B cell (primary cell): ENCODE measurements at regions not wholly inside any gene's neighbourhood (a gene's known extent, or its start where the extent isn't known, plus 50 kb on each side); places are given as distances from the start of the nearest gene placed in this dataset.
"Not testable (repeated sequence)": the region's sequence is repeated elsewhere in the genome, so short reads cannot be mapped to it uniquely, and the experiment has no call there.

ENCODE experiments used
- CTCF ChIP-seq: fragments of 200-600 bp; IDR thresholded peaks from one replicate; pipeline ENCODE4 v1.8.0; 2022; ENCODE audit warnings: antibody characterized with exemption, mild to moderate bottlenecking
- EZH2 ChIP-seq: IDR thresholded peaks from 2 replicates; pipeline ENCODE4 v1.6.1; 2012; ENCODE audit warnings: borderline replicate concordance, low read depth, mild to moderate bottlenecking, moderate library complexity, low read length; ENCODE audit not compliant: insufficient read depth, poor library complexity, severe bottlenecking

- not testable (repeated sequence) for TF ChIP-seq CTCF, EZH2
These were observed 52.9 kb upstream of the TAC4 start for GRCh38 chr17:49900801-49901200.
